SK-N-SH treated with all-trans-retinoic acid at 6 μM for 48 hours (cell line): ENCODE measurements at regions not wholly inside any gene's neighbourhood (a gene's known extent, or its start where the extent isn't known, plus 50 kb on each side); places are given as distances from the start of the nearest gene placed in this dataset.

Source experiments
- ARNTL ChIP-seq: fragments of 450-650 bp; formaldehyde crosslinking; IDR thresholded peaks from 2 replicates; pipeline ENCODE4 v1.5.0; 2020; ENCODE audit warnings: low read depth, mild to moderate bottlenecking, moderate library complexity, borderline replicate concordance
- CSDC2 ChIP-seq: fragments of 250-450 bp; sonication (Bioruptor Pico); IDR thresholded peaks from 2 replicates; pipeline ENCODE4 v1.5.0; 2020; ENCODE audit warnings: mild to moderate bottlenecking, moderate library complexity
- SNAI2 ChIP-seq: fragments of 250-450 bp; sonication (Bioruptor Pico); IDR thresholded peaks from 2 replicates; pipeline ENCODE4 v1.5.0; 2020; ENCODE audit warnings: mild to moderate bottlenecking, moderate library complexity
- ZFP3 ChIP-seq: fragments of 250-450 bp; sonication (Bioruptor Pico); IDR thresholded peaks from 2 replicates; pipeline ENCODE4 v1.5.0; 2020; ENCODE audit warnings: mild to moderate bottlenecking, moderate library complexity
- ZNF70 ChIP-seq: fragments of 450-650 bp; formaldehyde crosslinking; IDR thresholded peaks from 2 replicates; pipeline ENCODE4 v1.5.0; 2020; ENCODE audit warnings: mild to moderate bottlenecking, moderate library complexity
- TF ChIP-seq, protein P1 (sequence below): fragments of 250-450 bp; sonication (Bioruptor Pico); IDR thresholded peaks from 2 replicates; pipeline ENCODE4 v1.8.0; 2020; ENCODE audit warnings: mild to moderate bottlenecking, moderate library complexity, borderline replicate concordance

GRCh38 chr3:87175732-87176131 is 51.4 kb upstream of the CHMP2B start:
- TF ChIP-seq SNAI2 (no peak), ZNF70 (no peak), CSDC2 (no peak), ZFP3 (CRISPR knock-in tag) (no peak), ARNTL (no peak)
- TF ChIP-seq, protein P1, sequence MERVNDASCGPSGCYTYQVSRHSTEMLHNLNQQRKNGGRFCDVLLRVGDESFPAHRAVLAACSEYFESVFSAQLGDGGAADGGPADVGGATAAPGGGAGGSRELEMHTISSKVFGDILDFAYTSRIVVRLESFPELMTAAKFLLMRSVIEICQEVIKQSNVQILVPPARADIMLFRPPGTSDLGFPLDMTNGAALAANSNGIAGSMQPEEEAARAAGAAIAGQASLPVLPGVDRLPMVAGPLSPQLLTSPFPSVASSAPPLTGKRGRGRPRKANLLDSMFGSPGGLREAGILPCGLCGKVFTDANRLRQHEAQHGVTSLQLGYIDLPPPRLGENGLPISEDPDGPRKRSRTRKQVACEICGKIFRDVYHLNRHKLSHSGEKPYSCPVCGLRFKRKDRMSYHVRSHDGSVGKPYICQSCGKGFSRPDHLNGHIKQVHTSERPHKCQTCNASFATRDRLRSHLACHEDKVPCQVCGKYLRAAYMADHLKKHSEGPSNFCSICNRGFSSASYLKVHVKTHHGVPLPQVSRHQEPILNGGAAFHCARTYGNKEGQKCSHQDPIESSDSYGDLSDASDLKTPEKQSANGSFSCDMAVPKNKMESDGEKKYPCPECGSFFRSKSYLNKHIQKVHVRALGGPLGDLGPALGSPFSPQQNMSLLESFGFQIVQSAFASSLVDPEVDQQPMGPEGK (CRISPR knock-in tag) = no peak
